ENCODE measurements at regions not wholly inside any gene's neighbourhood (a gene's known extent, or its start where the extent isn't known, plus 50 kb on each side); places are given as distances from the start of the nearest gene placed in this dataset.
"Not testable (repeated sequence)": the region's sequence is repeated elsewhere in the genome, so short reads cannot be mapped to it uniquely, and the experiment has no call there.

DNA sequence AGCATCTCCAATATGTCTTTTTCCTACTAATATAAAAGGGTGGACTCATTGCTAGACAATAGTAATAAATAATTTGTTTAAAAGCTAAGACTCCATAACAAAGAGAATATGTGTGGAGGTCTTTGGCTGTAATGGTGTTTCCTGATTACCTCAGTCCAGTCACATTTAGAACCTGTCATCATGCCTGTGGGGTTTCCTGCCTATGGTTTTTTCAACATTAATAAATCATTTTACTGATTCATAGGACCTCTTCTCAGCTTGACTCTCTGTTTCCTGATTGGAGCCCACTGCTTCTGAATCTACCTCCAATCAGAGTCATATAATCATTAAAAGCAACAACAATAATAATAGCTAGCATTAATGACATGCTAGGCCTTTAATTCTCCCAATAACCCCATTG is 52.4 kb upstream of the GNAI1 start:
- DNase-seq, result no peak

DNA sequence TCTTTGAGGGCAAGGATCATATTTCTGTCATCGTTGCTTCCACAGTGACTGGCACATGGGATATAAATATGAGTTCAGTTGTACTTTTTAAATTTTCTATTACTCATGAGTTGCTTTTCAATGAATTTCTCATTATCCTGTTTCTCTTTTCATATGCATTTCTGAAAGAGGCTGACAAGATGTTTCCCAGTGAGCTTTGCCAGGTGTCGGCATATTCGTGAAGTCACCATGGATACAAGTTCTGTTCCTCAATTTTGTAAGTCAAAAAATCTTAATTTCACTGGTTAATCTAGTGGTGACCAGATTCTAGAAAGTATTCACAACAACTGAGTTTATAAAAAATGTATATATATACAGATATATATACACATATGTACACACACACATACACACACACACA is 55.7 kb upstream of the GNAI1 start:
- no peak for DNase-seq

DNA sequence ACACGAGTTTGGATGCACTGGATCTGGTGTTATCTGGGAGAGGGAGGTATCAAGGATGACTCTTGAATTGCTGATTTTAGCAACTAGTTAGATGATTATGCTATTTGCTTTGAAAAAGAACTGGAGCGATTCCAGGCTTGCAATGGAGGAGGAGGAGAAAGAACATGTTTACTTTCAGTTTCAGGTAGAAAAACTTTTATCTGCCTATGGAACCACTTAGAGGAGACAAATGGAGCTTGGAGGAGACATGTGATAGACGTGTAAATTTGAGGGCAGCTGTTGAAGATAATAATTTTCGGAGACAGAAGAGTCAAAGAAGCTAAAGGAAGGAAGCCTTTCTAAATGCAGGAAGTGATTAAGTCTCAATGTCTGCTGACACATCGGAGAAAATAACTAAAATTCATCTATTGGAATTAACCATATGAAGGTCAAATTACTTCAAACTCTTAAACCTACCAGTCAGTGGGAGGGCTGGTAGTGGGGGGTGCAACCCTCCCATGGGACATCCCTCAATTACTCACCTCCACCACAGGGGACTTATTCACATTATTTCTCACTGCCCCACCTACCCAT is 56.4 kb upstream of the GNAI1 start:
- DNase-seq, result no peak

DNA sequence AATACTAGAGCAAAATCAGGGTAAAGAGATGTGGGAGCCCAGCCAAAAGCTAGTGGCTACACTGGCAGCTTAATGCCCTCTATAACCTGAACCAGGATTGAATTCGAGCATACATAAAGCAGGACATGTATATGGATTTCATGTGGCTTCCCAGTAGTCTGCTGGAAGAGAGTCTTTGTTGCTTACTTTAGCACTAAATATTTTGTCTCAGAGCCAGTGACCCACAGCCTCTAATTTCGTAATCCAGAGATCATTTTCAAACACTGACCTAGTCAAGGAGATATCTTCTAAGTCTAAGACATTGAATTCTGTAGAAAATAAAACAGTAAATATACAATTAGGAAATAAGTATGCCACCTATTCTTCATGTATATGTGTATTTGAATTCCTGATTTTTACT is 64.2 kb upstream of the GNAI1 start:
- DNase-seq, result no peak

DNA sequence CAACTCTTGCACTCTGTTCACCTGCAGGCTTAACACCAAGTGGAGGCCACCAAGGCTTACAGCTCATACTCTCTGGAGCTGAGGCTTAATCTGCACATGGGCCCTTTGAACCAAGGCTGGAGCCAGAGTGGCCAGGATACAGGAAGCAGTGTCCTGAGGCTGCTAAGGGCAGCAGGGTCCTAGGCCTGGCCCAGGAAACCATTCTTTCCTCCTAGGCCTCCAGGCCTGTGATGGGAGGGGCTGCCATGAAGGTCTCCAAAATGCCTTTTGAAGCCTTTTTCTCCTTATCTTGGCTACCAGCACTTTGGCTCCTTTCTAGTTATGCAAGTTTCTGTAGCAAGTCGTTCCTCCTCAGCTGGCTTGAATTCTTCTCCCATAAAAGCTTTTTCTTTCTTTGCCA is 68.0 kb upstream of the GNAI1 start:
- no peak for DNase-seq

DNA sequence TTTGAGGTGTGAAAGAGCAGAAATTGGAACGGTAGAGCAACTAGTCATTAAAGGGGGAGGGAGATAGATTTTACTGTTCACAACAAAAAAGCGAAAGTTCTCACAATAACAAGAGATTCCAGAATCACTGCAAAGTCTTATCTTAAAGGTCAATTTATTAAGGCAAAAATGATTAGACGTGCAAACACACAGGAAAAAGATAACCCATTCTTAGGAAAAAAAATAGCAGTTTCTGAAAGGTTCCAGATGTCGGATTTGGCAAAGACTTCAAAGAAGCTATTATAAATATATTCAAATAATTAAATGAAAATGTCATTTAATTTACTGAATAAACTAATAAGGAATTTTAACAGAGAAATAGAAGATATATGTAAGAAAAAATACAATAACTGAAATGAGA is 70.8 kb upstream of the GNAI1 start:
- DNase-seq, result no peak

DNA sequence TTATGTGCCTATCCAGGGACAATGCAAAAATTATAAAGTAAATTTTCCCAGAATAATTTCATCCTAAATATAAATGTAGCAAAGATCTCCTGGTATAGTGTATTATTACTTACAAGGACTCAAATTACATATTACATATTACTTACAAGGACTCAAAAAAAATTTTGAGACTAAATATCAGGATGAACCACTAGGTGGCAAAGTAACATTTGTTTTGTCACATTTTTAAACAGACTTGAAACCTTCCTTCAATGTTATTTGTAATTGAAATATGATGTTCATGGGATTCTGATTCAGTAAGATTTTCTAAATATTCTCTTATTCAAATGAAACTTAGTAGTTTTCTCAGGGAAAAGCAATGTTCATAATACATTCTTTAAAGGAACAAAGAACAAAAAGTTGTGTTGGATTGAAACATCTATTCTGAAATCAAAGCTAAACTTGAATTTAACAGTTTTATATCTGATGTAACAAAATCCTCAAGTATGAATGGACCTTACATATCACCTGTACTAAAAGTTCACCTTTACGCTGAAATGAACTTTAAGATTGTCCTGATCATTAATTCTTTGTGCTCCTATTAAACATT is 74.3 kb upstream of the GNAI1 start:
- DNase-seq, result peak; percentile 23

DNA sequence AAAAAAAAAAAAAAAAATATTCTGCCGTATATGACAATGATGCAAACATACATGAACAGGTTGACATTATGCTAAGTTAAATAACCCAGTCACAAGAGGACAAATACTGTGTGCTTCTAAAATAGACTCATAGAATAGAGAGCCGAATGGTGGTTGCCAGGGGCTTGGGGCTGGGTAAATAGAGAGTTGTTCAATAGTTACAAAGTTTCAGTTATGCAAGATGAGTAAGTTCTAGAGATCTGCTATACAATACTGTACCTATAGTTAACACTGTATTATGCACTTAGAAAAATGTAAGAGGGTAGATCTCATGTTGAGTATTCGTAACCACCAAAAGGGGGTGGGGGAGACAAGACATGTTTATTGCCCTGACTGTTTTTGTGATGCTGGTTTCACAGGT is 77.1 kb upstream of the GNAI1 start:
- no peak for DNase-seq

DNA sequence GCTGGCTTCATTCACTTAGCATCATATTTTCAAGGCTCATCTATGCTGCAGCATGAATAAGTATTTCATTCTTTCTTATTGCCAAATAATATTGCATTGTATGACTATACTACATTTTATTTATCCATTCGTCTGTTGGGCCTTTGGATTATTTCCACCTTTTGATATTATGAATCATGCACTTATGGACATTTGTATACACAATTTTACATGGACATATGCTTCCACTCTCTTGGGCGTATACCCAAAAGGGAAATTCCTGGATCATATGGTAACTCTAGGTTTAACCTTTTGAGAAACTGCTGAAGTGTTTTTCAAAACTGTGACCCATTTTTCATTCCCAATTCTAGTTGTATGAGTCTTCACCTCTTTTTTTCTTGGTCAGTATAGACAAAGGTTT is 80.3 kb upstream of the GNAI1 start:
- no peak for DNase-seq

DNA sequence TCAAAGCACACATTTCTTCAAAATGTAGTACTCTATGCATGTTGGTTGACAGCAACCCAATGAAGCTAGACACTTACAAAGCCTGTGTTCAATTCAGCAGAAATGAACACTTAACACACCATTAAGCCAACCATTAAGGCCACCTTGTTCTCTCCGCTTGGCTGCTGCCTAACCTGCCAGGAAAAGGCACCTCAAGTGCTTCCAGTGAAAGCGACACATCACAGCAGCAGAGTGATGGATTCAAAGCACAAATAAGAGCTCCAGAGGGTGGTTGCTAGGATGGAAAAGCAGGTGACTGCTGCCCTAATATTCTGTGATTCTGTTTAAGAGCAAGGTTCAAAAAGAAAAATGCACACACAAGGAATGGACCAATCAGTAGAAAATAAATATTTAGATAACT is 81.5 kb upstream of the GNAI1 start:
- no peak for DNase-seq

DNA sequence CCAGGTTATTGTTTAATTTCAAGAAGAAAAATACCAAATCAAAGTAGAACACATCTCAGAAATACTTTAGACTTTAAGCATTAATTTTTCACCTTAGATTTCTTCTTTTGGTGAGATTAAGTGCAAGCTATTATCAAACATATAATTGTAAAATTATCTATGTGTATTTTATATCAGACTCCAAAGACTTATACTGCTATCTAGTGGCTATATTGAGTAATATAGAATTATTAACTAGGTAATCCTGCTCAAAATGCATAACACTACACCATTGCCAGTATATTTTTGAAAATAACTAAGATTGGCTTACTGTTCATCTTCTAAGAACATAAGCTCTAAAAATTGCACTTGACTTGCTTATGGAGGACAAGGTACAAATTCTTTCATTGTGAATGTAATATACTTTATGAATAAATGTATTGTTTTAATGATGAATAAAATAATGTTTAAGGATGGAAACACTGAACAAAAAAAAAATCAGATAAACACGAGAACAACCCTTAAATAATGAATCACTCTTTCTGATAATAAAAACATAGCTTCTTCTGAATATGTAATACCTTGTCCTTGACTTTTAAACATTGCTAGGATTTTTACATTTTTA is 86.7 kb upstream of the GNAI1 start:
- DNase-seq, result no peak

DNA sequence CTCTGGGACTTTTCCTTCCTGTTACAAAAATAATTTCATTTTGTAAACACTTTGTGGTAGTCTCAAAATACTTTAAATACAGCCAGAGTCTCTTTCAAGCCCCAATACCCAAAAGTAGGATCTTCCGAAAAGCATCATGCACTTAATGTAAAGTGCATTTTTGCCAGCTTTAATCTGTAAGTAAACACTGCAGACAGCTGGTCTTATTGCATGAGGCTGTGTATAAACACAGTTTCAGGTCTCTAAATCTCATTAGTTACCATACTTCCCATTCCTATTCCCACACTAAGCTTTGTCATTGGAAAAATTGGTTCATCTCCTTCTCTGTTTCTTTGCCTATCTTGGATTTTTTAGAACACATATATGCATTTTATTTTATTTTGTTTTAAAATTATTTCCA is 87.6 kb upstream of the GNAI1 start:
- no peak for DNase-seq

DNA sequence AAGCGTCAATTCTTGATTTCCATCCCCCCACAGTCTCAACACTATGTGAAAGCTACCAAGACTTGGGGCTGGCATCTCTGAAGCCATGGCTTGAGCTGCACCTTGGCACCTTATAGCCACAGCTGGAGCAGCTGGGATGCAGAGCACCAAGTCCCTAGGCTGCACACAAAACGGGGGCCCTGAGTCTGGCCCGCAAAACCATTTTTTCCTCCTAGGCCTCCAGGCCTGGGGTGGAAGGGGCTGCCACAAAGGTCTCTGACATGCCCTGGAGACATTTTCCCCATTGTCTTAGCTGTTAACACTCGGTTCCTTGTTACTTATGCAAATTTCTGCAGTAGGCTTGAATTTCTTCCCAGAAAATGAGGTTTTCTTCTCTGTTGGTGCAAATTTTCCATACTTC is 89.8 kb upstream of the GNAI1 start:
- no peak for DNase-seq

DNA sequence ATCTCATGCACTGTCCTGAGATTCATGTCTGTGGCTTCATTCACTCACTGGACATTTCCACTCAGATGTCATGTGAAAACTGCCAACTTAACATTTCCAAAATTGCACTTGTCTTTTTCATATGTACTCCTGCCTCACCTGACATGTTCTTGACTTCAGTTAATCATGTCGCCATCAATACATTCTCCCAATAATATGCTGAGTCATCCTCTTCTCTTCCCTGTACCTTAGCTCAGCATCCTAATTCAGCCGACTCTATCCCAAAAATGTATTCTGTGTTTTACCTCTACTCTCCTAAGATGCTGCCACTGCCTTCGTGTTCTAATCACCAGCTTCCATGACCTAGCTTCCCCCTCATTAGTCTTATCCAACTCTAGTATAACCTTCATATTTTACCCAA is 93.9 kb upstream of the GNAI1 start:
- DNase-seq, result no peak

DNA sequence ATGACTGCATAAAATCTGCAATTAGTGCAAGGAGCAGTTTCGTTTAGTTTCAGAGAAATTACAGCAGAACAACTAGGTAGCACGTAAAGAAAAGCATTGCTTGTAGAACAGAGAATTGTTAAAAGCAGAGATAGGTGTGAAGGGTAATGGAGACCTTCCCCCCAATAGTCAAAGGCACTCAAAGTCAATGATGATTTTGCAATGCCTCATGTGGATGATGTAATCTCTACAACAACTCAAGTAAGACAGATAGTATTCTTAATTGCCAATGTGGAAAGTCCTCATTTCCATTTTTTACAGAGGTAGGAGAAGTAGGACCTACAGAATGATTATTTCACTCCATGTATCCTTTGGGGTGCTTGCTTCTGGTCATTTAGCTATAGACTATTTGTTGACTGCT is 94.3 kb upstream of the GNAI1 start:
- DNase-seq, result no peak

DNA sequence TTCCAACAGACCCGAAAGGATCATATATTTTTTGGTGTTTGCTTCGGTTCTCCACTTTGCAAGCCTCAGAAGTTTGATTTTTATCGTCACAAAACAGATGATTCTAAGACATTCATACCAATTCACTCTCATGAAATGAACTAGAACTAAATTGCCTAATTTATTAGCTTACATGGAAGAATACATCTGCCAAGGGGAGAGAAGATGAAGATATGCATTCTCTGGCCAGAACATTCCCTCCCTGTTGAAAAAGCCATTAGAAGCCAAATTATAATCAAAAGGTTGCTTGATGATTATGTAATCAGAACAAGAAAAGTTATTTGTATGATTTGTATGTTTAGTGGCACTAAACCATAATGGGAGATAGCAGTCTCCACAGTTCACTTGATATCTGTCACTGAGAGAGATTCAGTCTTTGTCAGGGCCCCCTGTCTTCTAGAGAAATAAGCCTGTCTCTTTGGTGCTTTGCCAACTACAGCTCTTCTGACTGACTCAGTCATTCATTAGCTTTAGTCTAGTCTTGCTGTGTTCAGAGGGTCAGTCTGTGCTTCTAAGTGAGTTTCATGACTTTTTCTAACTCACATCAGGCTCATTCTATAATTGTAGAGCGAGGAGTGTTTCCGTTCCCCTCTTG is 95.3 kb upstream of the GNAI1 start:
- DNase-seq, result peak; percentile 55

DNA sequence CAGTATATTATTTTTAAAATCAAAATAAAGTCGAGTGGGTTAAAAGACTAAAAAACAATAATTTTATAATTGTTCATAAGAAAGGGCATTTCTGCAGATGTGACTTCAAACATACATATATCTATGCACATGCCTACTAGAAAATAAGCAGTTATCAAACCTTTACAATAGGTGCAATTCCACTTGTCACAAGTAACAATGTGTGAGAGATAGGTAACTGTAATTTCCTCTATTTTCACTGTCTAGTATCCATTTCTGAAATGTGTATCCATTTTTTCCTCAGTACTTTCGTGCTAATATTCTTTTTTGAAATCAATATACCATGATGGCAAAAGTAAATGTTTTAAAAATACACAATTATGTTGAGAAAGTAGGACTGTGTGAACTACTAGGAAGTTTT is 96.9 kb upstream of the GNAI1 start:
- DNase-seq, result no peak

DNA sequence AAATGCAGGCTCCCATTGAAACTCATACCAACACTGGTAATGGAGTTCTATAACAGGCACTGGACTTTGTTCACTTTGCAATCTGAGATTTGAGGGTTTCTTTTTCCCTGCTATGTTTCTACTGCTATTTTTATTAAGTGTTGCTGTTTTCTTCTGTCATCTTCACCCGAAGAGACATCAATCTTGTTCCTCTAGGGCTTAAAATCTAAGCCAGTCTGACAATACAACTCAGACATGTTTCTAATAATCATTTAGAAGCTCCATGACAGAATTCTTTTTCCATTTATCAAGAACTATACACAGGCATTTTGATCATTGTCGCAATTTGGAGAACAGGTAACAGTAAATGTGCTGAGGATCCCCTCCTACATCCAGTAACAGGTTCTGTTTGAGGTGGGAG is 98.5 kb upstream of the GNAI1 start:
- no peak for DNase-seq

DNA sequence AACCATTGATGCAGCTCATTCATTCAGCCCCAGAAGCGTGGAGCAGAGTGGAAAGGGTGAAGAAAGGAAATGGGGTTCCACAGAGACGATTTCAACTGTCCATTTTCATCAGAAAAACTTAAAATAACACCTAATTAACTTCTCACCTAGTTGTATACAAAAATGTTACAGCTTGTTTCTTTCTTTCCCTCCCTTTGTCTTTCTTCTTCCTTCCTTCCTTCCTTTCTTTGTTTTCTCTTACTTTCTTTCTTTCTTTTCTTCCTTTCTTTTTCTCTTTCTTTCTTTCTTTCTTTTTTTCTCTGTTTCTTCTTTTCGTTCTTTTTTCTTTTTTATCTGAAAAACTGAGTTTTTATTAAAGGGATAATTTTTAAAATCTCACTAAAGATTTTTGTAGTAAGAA is 105.9 kb upstream of the GNAI1 start:
- DNase-seq, result no peak

DNA sequence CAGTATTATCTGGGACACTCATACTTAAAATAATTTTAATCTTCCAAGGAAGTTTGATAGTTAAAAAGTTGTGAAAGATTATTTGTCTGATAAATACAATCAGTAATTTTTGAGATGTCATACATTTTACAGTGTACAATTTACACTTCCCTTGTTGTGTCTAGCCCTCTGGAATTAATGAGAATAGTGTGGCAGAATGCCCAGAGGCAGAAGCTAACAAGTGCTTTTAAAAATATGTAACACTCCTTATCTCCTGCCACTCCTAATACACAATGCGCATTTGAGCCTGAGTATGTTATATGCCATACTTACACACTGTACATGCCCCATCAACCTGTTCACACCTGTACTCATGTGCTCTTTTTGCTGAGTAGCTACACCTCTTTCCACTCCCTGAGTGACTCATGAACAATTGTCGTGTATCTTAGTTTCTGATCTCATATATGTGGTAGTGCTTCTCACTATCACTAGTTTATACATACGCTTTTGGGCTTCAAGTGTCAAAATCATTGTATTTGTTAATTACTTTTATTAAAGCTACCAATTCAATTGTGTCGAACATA is 106.9 kb upstream of the GNAI1 start:
- DNase-seq, result no peak

DNA sequence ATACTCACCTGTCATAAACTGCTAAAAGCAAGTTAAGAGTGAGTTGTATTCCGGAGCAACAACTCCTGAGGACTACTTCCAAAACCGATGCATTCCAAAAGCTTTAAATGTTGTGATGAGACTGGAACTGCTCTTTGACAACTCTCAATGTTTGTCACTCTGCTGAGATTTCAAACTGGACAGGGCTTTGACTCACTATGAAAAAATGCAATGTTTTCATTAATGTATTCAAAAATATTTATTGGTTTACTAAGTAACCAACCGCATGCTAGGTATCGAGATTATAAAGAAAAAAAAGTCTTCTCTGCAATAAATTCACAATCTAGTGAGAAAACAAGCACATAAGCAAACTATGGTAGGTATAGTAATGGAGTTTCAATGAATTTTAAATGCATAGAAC is 107.9 kb upstream of the GNAI1 start:
- no peak for DNase-seq

DNA sequence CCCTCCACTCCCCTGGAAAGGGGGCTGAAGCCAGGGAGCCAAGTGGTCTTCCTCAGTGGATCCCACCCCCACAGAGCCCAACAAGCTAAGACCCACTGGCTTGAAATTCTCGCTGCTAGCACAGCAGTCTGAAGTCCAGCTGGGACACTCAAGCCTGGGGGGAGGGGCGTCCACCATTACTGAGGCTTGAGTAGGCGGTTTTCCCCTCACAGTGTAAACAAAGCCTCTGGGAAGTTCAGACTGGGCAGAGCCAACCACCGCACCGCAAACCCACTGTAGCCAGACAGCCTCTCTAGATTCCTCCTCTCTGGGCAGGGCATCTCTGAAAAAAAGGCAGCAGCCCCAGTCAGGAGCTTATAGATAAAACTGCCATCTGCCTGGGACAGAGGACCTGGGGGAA is 114.4 kb upstream of the GNAI1 start:
- DNase-seq, result not testable (repeated sequence)

DNA sequence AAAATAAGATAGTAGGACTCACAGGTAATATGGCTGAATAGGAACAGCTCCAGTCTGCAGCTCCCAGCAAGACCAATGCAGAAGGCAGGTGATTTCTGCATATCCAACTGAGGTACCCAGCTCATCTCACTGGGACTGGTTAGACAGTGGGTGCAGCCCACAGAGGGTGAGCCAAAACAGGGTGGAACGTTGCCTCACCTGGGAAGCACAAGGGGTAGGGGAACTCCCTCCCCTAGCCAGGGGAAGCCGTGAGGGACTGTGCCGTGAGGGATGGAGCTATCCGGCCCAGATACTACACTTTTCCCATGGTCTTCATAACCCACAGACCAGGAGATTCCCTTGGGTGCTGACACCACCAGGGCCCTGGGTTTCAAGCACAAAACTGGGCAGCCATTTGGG is 114.8 kb upstream of the GNAI1 start:
- not testable (repeated sequence) for DNase-seq
